Mesendoderm (in vitro differentiated cells): ENCODE measurements at regions not wholly inside any gene's neighbourhood (a gene's known extent, or its start where the extent isn't known, plus 50 kb on each side); places are given as distances from the start of the nearest gene placed in this dataset.

Experiments used
- DNase-seq: peaks from one replicate; pipeline ENCODE4 v3.0.0; 2013
- H2AK5ac ChIP-seq: 2 replicates; pipeline ENCODE4 v1.6.1; 2013; ENCODE audit warnings: low read length, inconsistent platforms
- H2BK120ac ChIP-seq: 2 replicates; pipeline ENCODE4 v1.6.1; 2013; ENCODE audit warnings: low read depth, mild to moderate bottlenecking, low read length, moderate library complexity, mixed read lengths
- H2BK15ac ChIP-seq: replicated peaks from 2 replicates; pipeline ENCODE4 v1.6.1; 2013; ENCODE audit warnings: low read depth, mild to moderate bottlenecking, moderate library complexity
- H2BK5ac ChIP-seq: 2 replicates; pipeline ENCODE4 v1.6.1; 2013; ENCODE audit warnings: low read length, inconsistent platforms
- H3K18ac ChIP-seq: 2 replicates; pipeline ENCODE4 v1.6.1; 2013; ENCODE audit warnings: mild to moderate bottlenecking, low read length, mixed read lengths
- H3K23ac ChIP-seq: one replicate; pipeline ENCODE4 v1.6.1; 2013; ENCODE audit warnings: low read length
- H3K27ac ChIP-seq: 2 replicates; pipeline ENCODE4 v1.5.1; 2013; ENCODE audit warnings: low read depth, mild to moderate bottlenecking, inconsistent platforms, low read length, moderate library complexity
- H3K27me3 ChIP-seq: 2 replicates; pipeline ENCODE4 v1.6.1; 2013; ENCODE audit warnings: low read length, control low read depth, mild to moderate bottlenecking, inconsistent platforms; ENCODE audit not compliant: insufficient read depth, poor library complexity
- H3K36me3 ChIP-seq: 2 replicates; pipeline ENCODE4 v1.6.1; 2013; ENCODE audit warnings: low read length, inconsistent platforms; ENCODE audit not compliant: control insufficient read depth, insufficient read depth
- H3K4ac ChIP-seq: one replicate; pipeline ENCODE4 v1.6.1; 2013; ENCODE audit warnings: low read depth, mild to moderate bottlenecking, low read length, moderate library complexity
- H3K4me1 ChIP-seq: 2 replicates; pipeline ENCODE4 v1.6.1; 2013; ENCODE audit warnings: low read depth, low read length, inconsistent platforms; ENCODE audit not compliant: control insufficient read depth
- H3K4me2 ChIP-seq: 2 replicates; pipeline ENCODE4 v1.6.1; 2013; ENCODE audit warnings: low read length
- H3K4me3 ChIP-seq: 2 replicates; pipeline ENCODE4 v1.5.1; 2013; ENCODE audit warnings: mild to moderate bottlenecking, low read length
- H3K56ac ChIP-seq: one replicate; pipeline ENCODE4 v1.6.1; 2013; ENCODE audit warnings: low read length
- H3K79me1 ChIP-seq: 2 replicates; pipeline ENCODE4 v1.6.1; 2013; ENCODE audit warnings: low read length, inconsistent platforms
- H3K79me2 ChIP-seq: 2 replicates; pipeline ENCODE4 v1.6.1; 2013; ENCODE audit warnings: mild to moderate bottlenecking, low read length; ENCODE audit not compliant: control insufficient read depth, insufficient read depth
- H3K9ac ChIP-seq: 2 replicates; pipeline ENCODE4 v1.6.1; 2013; ENCODE audit warnings: low read length, inconsistent platforms
- H4K5ac ChIP-seq: one replicate; pipeline ENCODE4 v1.6.1; 2013; ENCODE audit warnings: low read length
- H4K8ac ChIP-seq: one replicate; pipeline ENCODE4 v1.6.1; 2013; ENCODE audit warnings: low read depth, mild to moderate bottlenecking, control low read depth, low read length, moderate library complexity
- WGBS: extraction: QIAGEN DNeasy Blood & Tissue Kit; methylation state at CpG from one replicate; pipeline ENCODE4 v1.1.7; 2013; ENCODE audit warnings: low lambda C conversion rate, missing lambda C conversion rate; ENCODE audit not compliant: insufficient coverage; ENCODE audit errors: extremely low coverage; 5-methylcytosine and 5-hydroxymethylcytosine counted together

- no peak overlapping the region for H3K4me3 ChIP-seq
- H3K56ac ChIP-seq, result no peak overlapping the region
- no CpG with 5 or more reads among the region's 1 CpG for WGBS
- no peaks in the 10 kb centered on the region for H3K79me1 ChIP-seq
- no peaks in the 10 kb centered on the region for H3K36me3 ChIP-seq
- H2BK15ac ChIP-seq, result no peak overlapping the region
- no peaks in the 10 kb centered on the region for H3K4me1 ChIP-seq
- H3K4ac ChIP-seq, result no peak overlapping the region
- no peak overlapping the region for H2BK120ac ChIP-seq
- H3K4me2 ChIP-seq, result no peak overlapping the region
- no peak overlapping the region for H3K18ac ChIP-seq
- no peak overlapping the region for H4K5ac ChIP-seq
- no peak overlapping the region for H2AK5ac ChIP-seq
- H2BK5ac ChIP-seq, result no peak overlapping the region
- H4K8ac ChIP-seq, result no peak overlapping the region
- H3K23ac ChIP-seq, result no peak overlapping the region
- no peaks in the 10 kb centered on the region for H3K27me3 ChIP-seq
- no peaks in the 10 kb centered on the region for H3K79me2 ChIP-seq
- peak; percentile 46 for DNase-seq
- no peak overlapping the region for H3K27ac ChIP-seq
- H3K9ac ChIP-seq, result no peak overlapping the region
Measured at GRCh38 chr1:234697015-234697414, 87.0 kb upstream of the IRF2BP2 start.

- H3K23ac ChIP-seq, result no peak overlapping the region
- no peak overlapping the region for H2BK120ac ChIP-seq
- no peak overlapping the region for H3K4me3 ChIP-seq
- no peak overlapping the region for H3K9ac ChIP-seq
- H3K27ac ChIP-seq, result no peak overlapping the region
- H3K27me3 ChIP-seq, result no peaks in the 10 kb centered on the region
- WGBS, result no CpG with 5 or more reads among the region's 11 CpGs
- H4K5ac ChIP-seq, result no peak overlapping the region
- H3K18ac ChIP-seq, result no peak overlapping the region
- H4K8ac ChIP-seq, result no peak overlapping the region
- no peak overlapping the region for H3K4ac ChIP-seq
- H3K4me1 ChIP-seq, result no peaks in the 10 kb centered on the region
- no peak overlapping the region for H3K56ac ChIP-seq
- no peak overlapping the region for H2BK5ac ChIP-seq
- no peak overlapping the region for H2BK15ac ChIP-seq
- H3K79me1 ChIP-seq, result no peaks in the 10 kb centered on the region
- H3K4me2 ChIP-seq, result no peak overlapping the region
- H3K79me2 ChIP-seq, result no peaks in the 10 kb centered on the region
- no peak for DNase-seq
- no peaks in the 10 kb centered on the region for H3K36me3 ChIP-seq
- no peak overlapping the region for H2AK5ac ChIP-seq
Measured at GRCh38 chr1:234696148-234696576, 86.2 kb upstream of the IRF2BP2 start.

GRCh38 chr1:234694661-234695060 lies 84.7 kb upstream of the IRF2BP2 start:
- H3K4ac ChIP-seq, result no peak overlapping the region
- no peak for DNase-seq
- no CpG with 5 or more reads among the region's 2 CpGs for WGBS
- H3K79me1 ChIP-seq, result no peaks in the 10 kb centered on the region
- H3K4me1 ChIP-seq, result no peaks in the 10 kb centered on the region
- H3K27me3 ChIP-seq, result no peaks in the 10 kb centered on the region
- no peak overlapping the region for H3K18ac ChIP-seq
- H4K8ac ChIP-seq, result no peak overlapping the region
- H3K27ac ChIP-seq, result no peak overlapping the region
- H2BK5ac ChIP-seq, result no peak overlapping the region
- H2BK120ac ChIP-seq, result no peak overlapping the region
- H3K9ac ChIP-seq, result no peak overlapping the region
- H3K23ac ChIP-seq, result no peak overlapping the region
- no peak overlapping the region for H2AK5ac ChIP-seq
- H3K56ac ChIP-seq, result no peak overlapping the region
- no peak overlapping the region for H3K4me2 ChIP-seq
- no peak overlapping the region for H2BK15ac ChIP-seq
- no peaks in the 10 kb centered on the region for H3K79me2 ChIP-seq
- H3K36me3 ChIP-seq, result no peaks in the 10 kb centered on the region
- H3K4me3 ChIP-seq, result no peak overlapping the region
- no peak overlapping the region for H4K5ac ChIP-seq

- Histone ChIP-seq H3K18ac (no peak overlapping the region), H3K4me2 (no peak overlapping the region), H3K79me1 (no peaks in the 10 kb centered on the region), H3K4me1 (no peaks in the 10 kb centered on the region), H3K79me2 (no peaks in the 10 kb centered on the region), H3K4me3 (no peak overlapping the region), H2BK15ac (no peak overlapping the region), H2AK5ac (no peak overlapping the region), H4K8ac (no peak overlapping the region), H3K4ac (no peak overlapping the region), H3K36me3 (no peaks in the 10 kb centered on the region), H3K27ac (no peak overlapping the region), H4K5ac (no peak overlapping the region), H2BK120ac (no peak overlapping the region), H3K27me3 (no peaks in the 10 kb centered on the region), H3K23ac (no peak overlapping the region), H3K56ac (no peak overlapping the region), H3K9ac (no peak overlapping the region), H2BK5ac (no peak overlapping the region)
- WGBS, result no CpG with 5 or more reads among the region's 4 CpGs
- no peak for DNase-seq
Measured at GRCh38 chr1:234692966-234693580, 83.1 kb upstream of the IRF2BP2 start.

- H4K8ac ChIP-seq, result no peak overlapping the region
- H2BK120ac ChIP-seq, result no peak overlapping the region
- no peak overlapping the region for H3K4me3 ChIP-seq
- H2AK5ac ChIP-seq, result no peak overlapping the region
- WGBS, result 100% methylated on average over 1 of the region's 3 CpGs
- H3K79me2 ChIP-seq, result no peaks in the 10 kb centered on the region
- DNase-seq, result no peak
- no peak overlapping the region for H4K5ac ChIP-seq
- H3K27me3 ChIP-seq, result no peaks in the 10 kb centered on the region
- H3K79me1 ChIP-seq, result no peaks in the 10 kb centered on the region
- H3K56ac ChIP-seq, result no peak overlapping the region
- H3K36me3 ChIP-seq, result no peaks in the 10 kb centered on the region
- H3K4ac ChIP-seq, result no peak overlapping the region
- H3K4me2 ChIP-seq, result no peak overlapping the region
- no peak overlapping the region for H2BK5ac ChIP-seq
- H2BK15ac ChIP-seq, result no peak overlapping the region
- H3K27ac ChIP-seq, result no peak overlapping the region
- no peak overlapping the region for H3K23ac ChIP-seq
- no peak overlapping the region for H3K18ac ChIP-seq
- H3K9ac ChIP-seq, result no peak overlapping the region
- no peaks in the 10 kb centered on the region for H3K4me1 ChIP-seq
Measured at GRCh38 chr1:234691567-234691966, 81.6 kb upstream of the IRF2BP2 start.

GRCh38 chr1:234690872-234691271 lies 80.9 kb upstream of the IRF2BP2 start:
- H3K27ac ChIP-seq, result no peak overlapping the region
- H3K23ac ChIP-seq, result no peak overlapping the region
- H4K8ac ChIP-seq, result no peak overlapping the region
- no peaks in the 10 kb centered on the region for H3K36me3 ChIP-seq
- no peak overlapping the region for H2BK5ac ChIP-seq
- H2BK120ac ChIP-seq, result no peak overlapping the region
- H3K4ac ChIP-seq, result no peak overlapping the region
- H3K79me2 ChIP-seq, result no peaks in the 10 kb centered on the region
- H4K5ac ChIP-seq, result no peak overlapping the region
- no peaks in the 10 kb centered on the region for H3K4me1 ChIP-seq
- H3K18ac ChIP-seq, result no peak overlapping the region
- no peak overlapping the region for H2BK15ac ChIP-seq
- DNase-seq, result no peak
- no peak overlapping the region for H3K56ac ChIP-seq
- no peak overlapping the region for H3K9ac ChIP-seq
- H2AK5ac ChIP-seq, result no peak overlapping the region
- no CpG with 5 or more reads among the region's 2 CpGs for WGBS
- no peak overlapping the region for H3K4me2 ChIP-seq
- H3K27me3 ChIP-seq, result no peaks in the 10 kb centered on the region
- H3K4me3 ChIP-seq, result no peak overlapping the region
- no peaks in the 10 kb centered on the region for H3K79me1 ChIP-seq
